ENCODE measurements at regions not wholly inside any gene's neighbourhood (a gene's known extent, or its start where the extent isn't known, plus 50 kb on each side); places are given as distances from the start of the nearest gene placed in this dataset.

DNA sequence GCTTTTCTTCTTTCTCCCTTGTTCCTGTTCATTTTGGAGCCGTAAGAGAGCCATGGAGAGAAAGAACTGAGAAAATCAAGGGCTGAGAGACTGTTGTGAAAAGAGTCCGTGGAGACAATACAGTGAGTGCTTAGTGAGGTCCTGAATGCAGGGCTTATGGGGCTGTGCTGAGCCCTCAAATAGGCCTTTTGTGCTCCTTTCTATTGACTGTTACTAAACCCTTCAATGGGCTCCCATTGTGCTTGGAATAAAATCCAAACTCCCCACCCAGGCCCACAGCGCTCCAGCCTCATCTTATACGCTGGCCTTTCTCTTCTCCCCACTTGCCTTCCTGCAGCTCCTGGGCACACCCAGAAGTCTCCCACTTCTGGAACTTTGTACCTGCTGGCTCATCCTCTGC is 243.1 kb upstream of the HABP2 start (continued):
- TF ChIP-seq, protein P1, sequence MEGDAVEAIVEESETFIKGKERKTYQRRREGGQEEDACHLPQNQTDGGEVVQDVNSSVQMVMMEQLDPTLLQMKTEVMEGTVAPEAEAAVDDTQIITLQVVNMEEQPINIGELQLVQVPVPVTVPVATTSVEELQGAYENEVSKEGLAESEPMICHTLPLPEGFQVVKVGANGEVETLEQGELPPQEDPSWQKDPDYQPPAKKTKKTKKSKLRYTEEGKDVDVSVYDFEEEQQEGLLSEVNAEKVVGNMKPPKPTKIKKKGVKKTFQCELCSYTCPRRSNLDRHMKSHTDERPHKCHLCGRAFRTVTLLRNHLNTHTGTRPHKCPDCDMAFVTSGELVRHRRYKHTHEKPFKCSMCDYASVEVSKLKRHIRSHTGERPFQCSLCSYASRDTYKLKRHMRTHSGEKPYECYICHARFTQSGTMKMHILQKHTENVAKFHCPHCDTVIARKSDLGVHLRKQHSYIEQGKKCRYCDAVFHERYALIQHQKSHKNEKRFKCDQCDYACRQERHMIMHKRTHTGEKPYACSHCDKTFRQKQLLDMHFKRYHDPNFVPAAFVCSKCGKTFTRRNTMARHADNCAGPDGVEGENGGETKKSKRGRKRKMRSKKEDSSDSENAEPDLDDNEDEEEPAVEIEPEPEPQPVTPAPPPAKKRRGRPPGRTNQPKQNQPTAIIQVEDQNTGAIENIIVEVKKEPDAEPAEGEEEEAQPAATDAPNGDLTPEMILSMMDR (conservative IDR thresholded peaks at IDR 0.05; ENCODE audit: low read depth in 2 of 2): no peak
- TF ChIP-seq NANOG (IDR thresholded peaks at IDR 0.05; ENCODE audit: borderline replicate concordance): no peak

DNA sequence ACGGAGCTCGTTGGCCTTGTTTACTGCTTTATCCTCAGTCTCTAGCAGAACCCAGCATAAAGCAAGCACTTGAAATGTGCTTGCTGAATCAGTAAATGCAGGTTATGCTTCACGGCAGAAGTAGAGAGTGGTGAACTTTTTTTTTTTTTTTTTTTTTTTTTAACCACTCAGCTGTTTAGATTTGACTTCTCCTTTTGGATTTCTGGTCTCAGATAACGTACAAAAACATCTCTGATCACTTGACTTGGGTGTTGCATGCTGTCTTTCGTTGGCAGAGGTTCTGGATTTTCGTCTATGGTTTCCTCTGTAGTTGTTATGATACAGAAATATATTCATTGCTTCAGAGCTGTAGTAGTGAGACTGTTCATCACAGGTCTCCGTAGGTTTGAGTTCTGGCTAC is 242.5 kb upstream of the HABP2 start:
- Histone ChIP-seq H3K4me3 (no peak overlapping the region), H3K27me3 (ENCODE audit: insufficient read depth) (no peaks in the 10 kb centered on the region), H4K20me1 (replicated peaks; ENCODE audit: insufficient read depth) (no peaks in the 10 kb centered on the region), H3F3A (replicated peaks; ENCODE audit: low read depth) (no peaks in the 10 kb centered on the region), H3K79me2 (replicated peaks; ENCODE audit: insufficient read depth) (no peaks in the 10 kb centered on the region), H3K27ac (ENCODE audit: low read depth) (no peak overlapping the region), H2AFZ (peak overlapping the region; percentile 78), H3K4me2 (no peak overlapping the region), H3K36me3 (ENCODE audit: insufficient read depth) (no peaks in the 10 kb centered on the region), H3K4me1 (ENCODE audit: insufficient read depth) (0 out of 2 replicates have a peak, but pooled peaks cover 6% of the 10 kb centered on the region), H3K9me2 (ENCODE audit: insufficient read depth) (0 out of 2 replicates have a peak, but pooled peaks cover 3% of the 10 kb centered on the region)
- DNase-seq (ENCODE audit: low spot score): no peak
- TF ChIP-seq JUNB (IDR thresholded peaks at IDR 0.05; ENCODE audit: unreplicated experiment) (no peak), ZNF331 (CRISPR knock-in tag; IDR thresholded peaks at IDR 0.05; ENCODE audit: low read depth) (no peak), EZH2 (IDR thresholded peaks at IDR 0.05; ENCODE audit: low read depth, unreplicated experiment) (no peak), NANOG (IDR thresholded peaks at IDR 0.05; ENCODE audit: borderline replicate concordance) (no peak), EZH2phosphoT487 (IDR thresholded peaks at IDR 0.05; ENCODE audit: unreplicated experiment) (no peak), CREB1 (CRISPR knock-in tag; IDR thresholded peaks at IDR 0.05; ENCODE audit: low read depth) (no peak), STAT1 (IDR thresholded peaks at IDR 0.05; ENCODE audit: unreplicated experiment) (no peak), POLR2AphosphoS5 (IDR thresholded peaks at IDR 0.05; ENCODE audit: low read depth) (no peak), ZNF114 (CRISPR knock-in tag; IDR thresholded peaks at IDR 0.05) (no peak)
- TF ChIP-seq, protein P1 (conservative IDR thresholded peaks at IDR 0.05; ENCODE audit: low read depth in 2 of 2): no peak
- TF ChIP-seq, protein P2, sequence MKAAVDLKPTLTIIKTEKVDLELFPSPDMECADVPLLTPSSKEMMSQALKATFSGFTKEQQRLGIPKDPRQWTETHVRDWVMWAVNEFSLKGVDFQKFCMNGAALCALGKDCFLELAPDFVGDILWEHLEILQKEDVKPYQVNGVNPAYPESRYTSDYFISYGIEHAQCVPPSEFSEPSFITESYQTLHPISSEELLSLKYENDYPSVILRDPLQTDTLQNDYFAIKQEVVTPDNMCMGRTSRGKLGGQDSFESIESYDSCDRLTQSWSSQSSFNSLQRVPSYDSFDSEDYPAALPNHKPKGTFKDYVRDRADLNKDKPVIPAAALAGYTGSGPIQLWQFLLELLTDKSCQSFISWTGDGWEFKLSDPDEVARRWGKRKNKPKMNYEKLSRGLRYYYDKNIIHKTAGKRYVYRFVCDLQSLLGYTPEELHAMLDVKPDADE (IDR thresholded peaks at IDR 0.05): no peak
- TF ChIP-seq, protein P3, sequence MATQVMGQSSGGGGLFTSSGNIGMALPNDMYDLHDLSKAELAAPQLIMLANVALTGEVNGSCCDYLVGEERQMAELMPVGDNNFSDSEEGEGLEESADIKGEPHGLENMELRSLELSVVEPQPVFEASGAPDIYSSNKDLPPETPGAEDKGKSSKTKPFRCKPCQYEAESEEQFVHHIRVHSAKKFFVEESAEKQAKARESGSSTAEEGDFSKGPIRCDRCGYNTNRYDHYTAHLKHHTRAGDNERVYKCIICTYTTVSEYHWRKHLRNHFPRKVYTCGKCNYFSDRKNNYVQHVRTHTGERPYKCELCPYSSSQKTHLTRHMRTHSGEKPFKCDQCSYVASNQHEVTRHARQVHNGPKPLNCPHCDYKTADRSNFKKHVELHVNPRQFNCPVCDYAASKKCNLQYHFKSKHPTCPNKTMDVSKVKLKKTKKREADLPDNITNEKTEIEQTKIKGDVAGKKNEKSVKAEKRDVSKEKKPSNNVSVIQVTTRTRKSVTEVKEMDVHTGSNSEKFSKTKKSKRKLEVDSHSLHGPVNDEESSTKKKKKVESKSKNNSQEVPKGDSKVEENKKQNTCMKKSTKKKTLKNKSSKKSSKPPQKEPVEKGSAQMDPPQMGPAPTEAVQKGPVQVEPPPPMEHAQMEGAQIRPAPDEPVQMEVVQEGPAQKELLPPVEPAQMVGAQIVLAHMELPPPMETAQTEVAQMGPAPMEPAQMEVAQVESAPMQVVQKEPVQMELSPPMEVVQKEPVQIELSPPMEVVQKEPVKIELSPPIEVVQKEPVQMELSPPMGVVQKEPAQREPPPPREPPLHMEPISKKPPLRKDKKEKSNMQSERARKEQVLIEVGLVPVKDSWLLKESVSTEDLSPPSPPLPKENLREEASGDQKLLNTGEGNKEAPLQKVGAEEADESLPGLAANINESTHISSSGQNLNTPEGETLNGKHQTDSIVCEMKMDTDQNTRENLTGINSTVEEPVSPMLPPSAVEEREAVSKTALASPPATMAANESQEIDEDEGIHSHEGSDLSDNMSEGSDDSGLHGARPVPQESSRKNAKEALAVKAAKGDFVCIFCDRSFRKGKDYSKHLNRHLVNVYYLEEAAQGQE (IDR thresholded peaks at IDR 0.05; ENCODE audit: unreplicated experiment): no peak
- Mint-ChIP-seq H3K9me3 (no peaks in the 10 kb centered on the region), H3K4me3 (no peak overlapping the region), H3K27ac (no peak overlapping the region), H3K4me1 (peaks cover 6% of the 10 kb centered on the region), H3K36me3 (ENCODE audit: low read depth) (no peaks in the 10 kb centered on the region), H3K27me3 (ENCODE audit: insufficient read depth, low read depth, poor library complexity) (peaks cover 3% of the 10 kb centered on the region)
- no peak for ATAC-seq
